HEK293T (cell line): ENCODE measurements at regions not wholly inside any gene's neighbourhood (a gene's known extent, or its start where the extent isn't known, plus 50 kb on each side); places are given as distances from the start of the nearest gene placed in this dataset.
A peak's percentile ranks its signal among the peaks of the same experiment; 100 is the strongest.

Experiments
- CTCF ChIA-PET: fragments of 350-600 bp; formaldehyde crosslinking; extraction: SDS; loops from one replicate; lab custom pipeline; 2021; ENCODE audit warnings: antibody characterized with exemption, inconsistent platforms; lab: Yijun Ruan, JAX
- POLR2A ChIA-PET: fragments of 350-600 bp; formaldehyde crosslinking; extraction: SDS; loops from one replicate; lab custom pipeline; 2020; ENCODE audit warnings: antibody characterized with exemption, inconsistent platforms; lab: Yijun Ruan, JAX
- DNase-seq: peaks from one replicate; pipeline ENCODE4 v3.0.0; 2012; ENCODE audit warnings: mixed read lengths; ENCODE audit errors: extremely low spot score
- ARNT ChIP-seq: fragments of 450-650 bp; IDR thresholded peaks from 2 replicates; pipeline ENCODE4 v1.6.1; 2017; ENCODE audit warnings: mild to moderate bottlenecking
- BHLHE40 ChIP-seq: fragments of 450-650 bp; IDR thresholded peaks from 2 replicates; pipeline ENCODE4 v1.6.1; 2016; ENCODE audit warnings: mild to moderate bottlenecking, moderate library complexity, borderline replicate concordance
- CTBP1 ChIP-seq: fragments of 450-650 bp; IDR thresholded peaks from 2 replicates; pipeline ENCODE4 v1.6.1; 2016; ENCODE audit warnings: borderline replicate concordance
- ELF4 ChIP-seq: fragments of 450-650 bp; IDR thresholded peaks from 2 replicates; pipeline ENCODE4 v1.6.1; 2017; ENCODE audit warnings: antibody characterized with exemption
- FOXA1 ChIP-seq: fragments of 450-650 bp; IDR thresholded peaks from 2 replicates; pipeline ENCODE4 v1.6.1; 2016; ENCODE audit warnings: mild to moderate bottlenecking
- FOXK2 ChIP-seq: fragments of 450-650 bp; IDR thresholded peaks from 2 replicates; pipeline ENCODE4 v1.6.1; 2016; ENCODE audit warnings: mild to moderate bottlenecking
- FOXM1 ChIP-seq: fragments of 450-650 bp; IDR thresholded peaks from 2 replicates; pipeline ENCODE4 v1.6.1; 2017; ENCODE audit warnings: mild to moderate bottlenecking, borderline replicate concordance
- HDGF ChIP-seq: fragments of 450-650 bp; IDR thresholded peaks from 2 replicates; pipeline ENCODE4 v1.6.1; 2017; ENCODE audit warnings: antibody characterized with exemption, borderline replicate concordance
- L3MBTL2 ChIP-seq: fragments of 450-650 bp; conservative IDR thresholded peaks from 2 replicates; pipeline ENCODE4 v1.6.1; 2016; ENCODE audit warnings: mild to moderate bottlenecking
- LEF1 ChIP-seq: fragments of 450-650 bp; IDR thresholded peaks from 2 replicates; pipeline ENCODE4 v1.6.1; 2017; ENCODE audit warnings: mild to moderate bottlenecking, borderline replicate concordance
- NFRKB ChIP-seq: fragments of 450-650 bp; IDR thresholded peaks from 2 replicates; pipeline ENCODE4 v1.6.1; 2016; ENCODE audit warnings: mild to moderate bottlenecking, moderate library complexity
- PKNOX1 ChIP-seq: fragments of 450-650 bp; IDR thresholded peaks from 2 replicates; pipeline ENCODE4 v1.6.1; 2016
- SP1 ChIP-seq: fragments of 450-650 bp; IDR thresholded peaks from 2 replicates; pipeline ENCODE4 v1.6.1; 2017
- SUZ12 ChIP-seq: fragments of 450-650 bp; IDR thresholded peaks from 2 replicates; pipeline ENCODE4 v1.6.1; 2016; ENCODE audit warnings: mild to moderate bottlenecking
- TARDBP ChIP-seq: fragments of 450-650 bp; IDR thresholded peaks from 2 replicates; pipeline ENCODE4 v1.6.1; 2016
- ZNF384 ChIP-seq: fragments of 450-650 bp; IDR thresholded peaks from 2 replicates; pipeline ENCODE4 v1.6.1; 2016

GRCh38 chr11:127074151-127074761 lies 73.7 kb upstream of the KIRREL3 start:
- peak; percentile 17 for DNase-seq
- ChIA-PET POLR2A (no interaction called here), CTCF (no interaction called here)

GRCh38 chr11:127073621-127074020 lies 73.1 kb upstream of the KIRREL3 start:
- DNase-seq: no peak
- ChIA-PET CTCF (no interaction called here), POLR2A (no interaction called here)

More at GRCh38 chr11:127074151-127074761, 73.7 kb upstream of the KIRREL3 start:
- TF ChIP-seq FOXK2: no peak
- TF ChIP-seq ELF4: no peak
- no peak for TF ChIP-seq CTBP1
- TF ChIP-seq NFRKB: no peak
- no peak for TF ChIP-seq HDGF
- TF ChIP-seq ZNF384: no peak
- no peak for TF ChIP-seq PKNOX1
- no peak for TF ChIP-seq LEF1
- TF ChIP-seq ARNT: no peak
- no peak for TF ChIP-seq TARDBP
- TF ChIP-seq FOXM1: no peak

GRCh38 chr11:127071606-127072005 lies 71.0 kb upstream of the KIRREL3 start:
- TF ChIP-seq ZNF384 (no peak), ELF4 (no peak), LEF1 (no peak), BHLHE40 (no peak), PKNOX1 (no peak), FOXK2 (no peak), HDGF (no peak), SP1 (no peak), SUZ12 (no peak), TARDBP (no peak)
- ChIA-PET CTCF (no interaction called here), POLR2A (no interaction called here)

More at GRCh38 chr11:127073621-127074020, 73.1 kb upstream of the KIRREL3 start:
- TF ChIP-seq CTBP1 (no peak), ARNT (no peak)

GRCh38 chr11:127070808-127071207 lies 70.2 kb upstream of the KIRREL3 start:
- ChIA-PET POLR2A (no interaction called here), CTCF (no interaction called here)
- no peak for TF ChIP-seq ELF4
- DNase-seq: no peak

More at GRCh38 chr11:127071606-127072005, 71.0 kb upstream of the KIRREL3 start:
- DNase-seq: no peak

GRCh38 chr11:127066401-127067090 lies 66.0 kb upstream of the KIRREL3 start:
- DNase-seq: no peak
- TF ChIP-seq FOXM1: no peak
- no peak for TF ChIP-seq NFRKB
- TF ChIP-seq FOXK2: no peak
- TF ChIP-seq ZNF384: no peak
- no peak for TF ChIP-seq SP1
- TF ChIP-seq SUZ12: no peak
- TF ChIP-seq LEF1: no peak
- no peak for TF ChIP-seq ARNT
- no peak for TF ChIP-seq HDGF
- TF ChIP-seq TARDBP: no peak
- POLR2A ChIA-PET: no interaction called here
- CTCF ChIA-PET: no interaction called here

- ChIA-PET CTCF (no interaction called here), POLR2A (no interaction called here)
- no peak for DNase-seq
- no peak for TF ChIP-seq ZNF384
- no peak for TF ChIP-seq PKNOX1
- no peak for TF ChIP-seq HDGF
- TF ChIP-seq BHLHE40: no peak
- no peak for TF ChIP-seq FOXK2
- no peak for TF ChIP-seq CTBP1
- no peak for TF ChIP-seq ELF4
- TF ChIP-seq L3MBTL2: no peak
- no peak for TF ChIP-seq SUZ12
- no peak for TF ChIP-seq TARDBP
- no peak for TF ChIP-seq FOXA1
- no peak for TF ChIP-seq FOXM1
- no peak for TF ChIP-seq LEF1
- no peak for TF ChIP-seq ARNT
- no peak for TF ChIP-seq NFRKB
- TF ChIP-seq SP1: no peak
Measured at GRCh38 chr11:127063241-127063640, 62.7 kb upstream of the KIRREL3 start.

GRCh38 chr11:127061947-127062346 lies 61.4 kb upstream of the KIRREL3 start:
- ChIA-PET POLR2A (no interaction called here), CTCF (no interaction called here)
- DNase-seq: no peak

More at GRCh38 chr11:127061947-127062346, 61.4 kb upstream of the KIRREL3 start:
- TF ChIP-seq FOXK2: no peak
- TF ChIP-seq FOXM1: no peak
- TF ChIP-seq TARDBP: no peak
- TF ChIP-seq ELF4: no peak
- no peak for TF ChIP-seq ZNF384
- TF ChIP-seq LEF1: no peak
- TF ChIP-seq L3MBTL2: no peak
- TF ChIP-seq ARNT: no peak
- TF ChIP-seq HDGF: no peak
- no peak for TF ChIP-seq PKNOX1
- TF ChIP-seq SP1: no peak
- TF ChIP-seq CTBP1: no peak
- no peak for TF ChIP-seq BHLHE40
